Dedifferentiated amniotic fluid mesenchymal stem cell (primary cell): ENCODE measurements at regions not wholly inside any gene's neighbourhood (a gene's known extent, or its start where the extent isn't known, plus 50 kb on each side); places are given as distances from the start of the nearest gene placed in this dataset.

ENCODE experiments used
- DNase-seq: peaks from one replicate; pipeline ENCODE4 v3.0.0-alpha.2; 2016; ENCODE audit errors: extremely low spot score

DNA sequence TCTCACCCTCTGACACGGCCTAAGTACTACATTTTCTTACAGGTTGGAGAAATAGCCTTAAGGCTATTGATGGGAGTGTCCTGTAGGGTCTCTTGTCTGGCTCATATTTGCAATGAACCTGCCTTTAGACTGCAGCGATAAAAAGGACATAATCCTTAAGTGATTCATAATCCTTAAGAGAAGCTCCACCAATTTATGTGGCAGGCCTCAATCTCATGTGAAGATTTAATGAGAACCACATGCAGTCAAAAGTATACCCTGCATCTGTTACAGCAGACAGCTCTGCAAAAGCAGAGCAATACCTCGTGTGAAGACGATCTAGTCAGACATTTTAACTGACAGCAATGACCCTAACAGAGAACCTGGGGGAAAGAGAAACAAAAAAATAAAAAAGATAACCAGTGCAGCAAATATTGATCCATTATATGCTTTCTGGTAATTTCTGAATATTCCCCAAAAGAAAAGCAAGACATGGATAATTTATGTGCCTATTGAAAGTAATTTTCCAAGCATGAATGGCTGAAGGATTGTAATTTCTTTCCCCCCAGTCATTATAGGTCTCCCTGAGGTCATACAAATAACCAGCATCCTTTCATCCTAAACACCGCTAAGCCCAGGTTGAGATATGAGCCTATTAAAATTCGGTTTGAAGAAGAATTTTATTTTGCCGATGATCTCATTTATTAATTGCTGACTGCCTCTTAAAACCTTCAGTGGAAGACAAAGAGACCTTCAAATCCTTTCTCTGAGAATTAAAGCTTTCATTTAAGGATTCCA lies 321.8 kb upstream of the NBEA start:
- peak; percentile 35 for DNase-seq

- no peak for DNase-seq
Observed at GRCh38 chr13:34620862-34621261, 321.2 kb upstream of the NBEA start.

- no peak for DNase-seq
Observed at GRCh38 chr13:34623331-34623730, 318.7 kb upstream of the NBEA start.

DNA sequence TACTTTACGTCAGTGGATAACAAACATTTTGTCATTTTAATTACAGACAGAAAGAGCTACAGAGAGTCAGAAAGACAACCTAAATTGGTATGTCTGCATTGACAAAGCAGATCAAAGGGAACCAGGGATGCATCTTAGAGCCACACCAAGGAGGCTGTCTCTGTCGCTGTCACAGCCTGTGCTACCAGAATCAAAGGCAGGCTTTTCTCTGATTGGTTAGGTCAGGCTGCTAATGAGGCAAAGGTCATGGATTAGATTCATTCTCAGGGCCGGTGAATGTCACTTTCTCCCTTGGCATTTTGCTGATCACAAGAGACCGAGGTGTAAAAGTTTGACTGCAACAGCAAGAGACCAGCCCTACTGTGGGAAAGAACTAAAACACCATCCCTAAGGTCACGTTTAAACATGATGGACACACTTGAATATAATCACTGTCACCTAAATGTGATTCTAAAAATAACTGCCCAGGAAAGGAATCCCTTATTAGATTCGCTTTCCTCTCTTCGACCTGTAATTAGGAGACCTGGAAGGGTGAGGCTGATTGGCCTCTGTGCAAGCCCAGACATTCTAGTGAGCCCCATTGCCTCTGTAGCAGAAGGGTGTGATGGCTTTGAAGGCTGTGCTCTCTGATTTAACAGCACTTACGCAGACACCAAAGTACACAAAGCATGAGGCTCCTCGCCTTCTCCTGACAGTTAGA lies 314.4 kb upstream of the NBEA start:
- no peak for DNase-seq

- no peak for DNase-seq
Observed at GRCh38 chr13:34628209-34628682, 313.8 kb upstream of the NBEA start.

DNA sequence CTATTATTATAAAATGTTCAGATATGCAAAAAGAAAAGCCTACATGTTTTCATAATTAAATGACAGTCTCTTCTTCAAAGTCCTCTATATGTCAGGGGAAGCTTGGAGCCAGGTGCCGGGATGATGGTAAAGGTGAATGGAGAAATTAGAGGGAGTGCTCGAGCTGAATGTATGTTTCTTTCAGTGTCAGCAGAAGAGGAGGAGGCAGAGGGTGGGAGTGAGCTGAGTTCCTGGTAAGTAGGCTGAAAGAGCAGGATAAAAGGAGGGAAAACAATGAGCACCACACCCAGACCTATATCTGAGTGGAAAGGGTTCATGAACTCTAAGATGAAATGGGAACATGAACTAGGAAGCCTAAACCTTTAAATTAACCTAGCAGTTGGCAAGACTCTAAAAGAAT lies 307.6 kb upstream of the NBEA start:
- DNase-seq: no peak

DNA sequence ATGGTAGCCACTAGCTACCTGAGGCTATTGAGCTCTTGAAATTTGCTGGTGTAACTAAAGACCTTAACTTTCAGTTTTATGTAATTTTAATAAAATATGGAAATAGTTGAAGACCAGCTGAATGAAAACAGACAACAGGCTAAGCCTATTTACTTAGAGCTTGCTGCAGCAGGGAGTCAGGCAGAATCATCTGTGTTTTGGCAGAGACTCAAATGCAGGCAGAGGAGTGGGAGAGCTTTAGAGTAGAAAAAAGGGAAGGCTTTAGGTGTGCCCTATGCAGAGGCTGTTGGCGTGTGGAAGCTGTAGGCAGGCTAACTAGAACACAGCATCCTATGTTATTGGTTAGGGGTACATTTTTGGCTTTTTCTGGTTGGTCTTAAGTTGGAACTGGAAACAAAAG lies 304.9 kb upstream of the NBEA start:
- DNase-seq: no peak

GRCh38 chr13:34637636-34638035 lies 304.4 kb upstream of the NBEA start:
- no peak for DNase-seq

- no peak for DNase-seq
Observed at GRCh38 chr13:34638897-34639296, 303.2 kb upstream of the NBEA start.

DNA sequence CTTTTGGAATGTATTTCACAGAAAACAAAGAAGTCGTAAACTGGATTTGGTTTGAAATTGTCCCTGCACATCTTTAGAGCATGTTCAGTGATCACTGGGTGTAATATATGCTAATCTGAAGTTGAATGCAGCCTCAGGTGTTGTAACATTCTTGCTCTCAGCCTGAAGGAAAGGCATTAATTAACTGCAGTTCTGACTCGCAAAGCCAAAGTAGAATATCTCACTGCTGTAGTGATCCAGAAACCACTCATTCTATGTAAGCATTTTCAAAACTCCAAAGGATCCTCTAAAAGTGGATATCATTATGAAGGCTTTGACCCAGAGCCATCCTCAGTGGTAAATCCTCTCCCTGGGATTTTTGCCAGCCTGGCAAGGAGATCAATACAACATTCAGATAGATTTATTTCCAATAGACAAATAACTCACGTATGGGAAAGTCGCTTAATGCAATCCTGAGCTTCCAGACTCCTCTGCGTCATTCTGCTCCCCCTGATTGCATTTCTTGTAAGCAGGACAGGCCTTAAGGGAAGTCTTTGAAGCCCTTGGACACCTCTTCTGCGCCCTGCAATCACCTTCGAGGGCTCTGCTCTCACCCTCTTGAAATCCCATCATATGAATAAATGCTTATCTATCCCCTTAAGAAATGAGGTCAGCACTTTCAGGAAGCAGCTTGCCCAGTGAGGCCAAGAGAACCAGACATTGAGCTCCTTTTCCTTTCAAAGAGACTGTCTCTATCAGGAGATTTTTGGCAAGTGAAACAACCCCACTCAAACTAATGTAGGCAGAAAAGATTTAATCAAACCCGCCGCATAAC lies 301.7 kb upstream of the NBEA start:
- no peak for DNase-seq

- DNase-seq: no peak
Observed at GRCh38 chr13:34640993-34641330, 301.1 kb upstream of the NBEA start.

- DNase-seq: no peak
Observed at GRCh38 chr13:34647379-34648150, 294.5 kb upstream of the NBEA start.

DNA sequence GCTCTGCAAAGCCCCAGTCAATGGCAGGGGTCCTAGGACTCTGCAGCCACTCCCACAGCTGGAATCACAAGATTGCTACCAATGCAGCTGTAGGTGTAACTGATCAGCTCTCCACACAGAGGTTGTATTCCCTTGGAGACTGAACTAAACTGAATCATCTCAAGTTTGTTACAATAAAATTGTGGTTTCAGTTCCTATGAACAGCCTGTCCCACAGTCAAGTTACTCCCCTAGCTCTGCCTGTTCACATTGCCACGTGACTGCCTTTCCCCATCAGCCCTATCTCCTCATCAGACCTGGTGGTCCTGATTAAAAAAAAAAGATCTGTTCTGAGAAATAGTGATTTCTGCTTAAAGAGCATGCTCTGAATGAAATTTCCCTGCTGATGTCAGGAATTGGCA lies 287.9 kb upstream of the NBEA start:
- no peak for DNase-seq

- no peak for DNase-seq
Observed at GRCh38 chr13:34654647-34655046, 287.4 kb upstream of the NBEA start.

GRCh38 chr13:34655554-34655953 lies 286.5 kb upstream of the NBEA start:
- DNase-seq: no peak

- no peak for DNase-seq
Observed at GRCh38 chr13:34657716-34658115, 284.4 kb upstream of the NBEA start.

GRCh38 chr13:34667286-34668218 lies 274.5 kb upstream of the NBEA start:
- DNase-seq: no peak

GRCh38 chr13:34671137-34671536 lies 270.9 kb upstream of the NBEA start:
- DNase-seq: no peak

DNA sequence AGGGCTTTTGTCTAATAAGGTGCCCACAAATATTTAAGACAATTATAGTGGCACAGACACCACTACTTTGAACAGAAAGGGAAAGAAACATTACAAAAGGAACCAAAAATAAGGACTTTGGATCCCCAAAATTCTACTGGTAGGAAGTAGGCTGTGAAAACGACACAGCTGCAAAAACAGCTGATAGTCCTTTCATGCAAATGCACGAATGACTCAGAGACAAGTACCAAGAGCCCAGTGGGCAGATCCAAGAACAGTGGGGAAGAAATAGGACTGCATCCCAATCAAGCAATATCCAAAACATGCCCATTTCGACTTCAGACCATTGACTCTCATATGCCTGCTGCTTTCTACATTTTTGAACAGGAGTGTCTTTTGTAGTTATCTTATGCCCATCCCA lies 269.4 kb upstream of the NBEA start:
- no peak for DNase-seq

DNA sequence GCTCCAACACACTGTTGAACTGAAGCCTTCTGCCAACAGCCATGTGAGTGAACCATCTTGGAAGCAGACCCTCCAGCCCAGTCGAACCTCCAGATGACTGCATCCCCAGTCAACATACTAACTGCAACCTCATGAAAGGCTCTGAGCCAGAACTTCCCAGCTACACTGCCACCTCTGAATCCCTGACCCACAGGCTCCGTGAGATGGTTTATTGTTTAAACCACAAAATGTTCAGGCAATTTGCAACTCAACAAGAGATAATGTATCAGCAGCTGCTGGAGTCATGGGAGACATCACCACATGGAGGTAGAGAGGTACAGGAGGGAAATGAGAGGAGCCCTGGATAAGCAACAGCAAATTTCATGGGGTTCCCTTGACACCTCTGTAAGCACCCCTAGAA lies 266.4 kb upstream of the NBEA start:
- DNase-seq: no peak

- DNase-seq: peak; percentile 80
Observed at GRCh38 chr13:34678154-34678553, 263.9 kb upstream of the NBEA start.
